Endodermal cell (in vitro differentiated cells): ENCODE measurements at regions not wholly inside any gene's neighbourhood (a gene's known extent, or its start where the extent isn't known, plus 50 kb on each side); places are given as distances from the start of the nearest gene placed in this dataset.

Source experiments
- DNase-seq: peaks from one replicate; pipeline ENCODE4 v3.0.0-alpha.2; 2017
- H3K27ac ChIP-seq: 2 replicates; pipeline ENCODE4 v1.5.1; 2013; ENCODE audit warnings: mild to moderate bottlenecking, low read depth, low read length, moderate library complexity
- H3K27me3 ChIP-seq: 2 replicates; pipeline ENCODE4 v1.6.1; 2013; ENCODE audit warnings: mild to moderate bottlenecking, low read length, moderate library complexity; ENCODE audit not compliant: insufficient read depth, control insufficient read depth, poor library complexity, severe bottlenecking
- H3K36me3 ChIP-seq: 2 replicates; pipeline ENCODE4 v1.7.0; 2013; ENCODE audit warnings: mild to moderate bottlenecking, low read length, moderate library complexity; ENCODE audit not compliant: control insufficient read depth, insufficient read depth
- H3K4me1 ChIP-seq: one replicate; pipeline ENCODE4 v1.7.0; 2013; ENCODE audit warnings: low read length; ENCODE audit not compliant: control insufficient read depth, insufficient read depth
- H3K4me3 ChIP-seq: 2 replicates; pipeline ENCODE4 v1.5.1; 2013; ENCODE audit warnings: mild to moderate bottlenecking, low read length, moderate library complexity
- H3K9ac ChIP-seq: 2 replicates; pipeline ENCODE4 v1.6.1; 2013; ENCODE audit warnings: mild to moderate bottlenecking, low read length, moderate library complexity; ENCODE audit not compliant: poor library complexity, severe bottlenecking; ENCODE audit errors: extremely low read depth
- H3K9me3 ChIP-seq: 2 replicates; pipeline ENCODE4 v1.6.1; 2013; ENCODE audit warnings: mild to moderate bottlenecking, low read length, moderate library complexity; ENCODE audit not compliant: control insufficient read depth
- H3K27ac Mint-ChIP-seq: 2 replicates; pipeline ENCODE4 v1.8.0; 2020; ENCODE audit warnings: mixed read lengths
- H3K27me3 Mint-ChIP-seq: 2 replicates; pipeline ENCODE4 v1.8.0; 2021; ENCODE audit warnings: mild to moderate bottlenecking, mixed read lengths; ENCODE audit not compliant: insufficient read depth
- H3K36me3 Mint-ChIP-seq: 2 replicates; pipeline ENCODE4 v1.8.0; 2020; ENCODE audit warnings: low read depth, mixed read lengths
- H3K4me1 Mint-ChIP-seq: 2 replicates; pipeline ENCODE4 v1.8.0; 2020; ENCODE audit warnings: mixed read lengths
- H3K4me3 Mint-ChIP-seq: 2 replicates; pipeline ENCODE4 v1.8.0; 2020; ENCODE audit warnings: mild to moderate bottlenecking, moderate library complexity, mixed read lengths
- H3K9me3 Mint-ChIP-seq: 2 replicates; pipeline ENCODE4 v1.8.0; 2020; ENCODE audit warnings: mild to moderate bottlenecking, mixed read lengths
- CTCF ChIP-seq: fragments of 200-600 bp; sonication (generic); conservative IDR thresholded peaks from 2 replicates; pipeline ENCODE4 v1.5.0; 2021; ENCODE audit warnings: antibody characterized with exemption, mild to moderate bottlenecking
- WGBS, 2 experiments: methylation state at CpG; one replicate each; pipeline versions ENCODE4 v1.1.5 to v1.1.7; 2013; ENCODE audit warnings: missing lambda C conversion rate in 2 of 2, mixed read lengths in 1 of 2; ENCODE audit not compliant: insufficient coverage in 1 of 2, insufficient read length in 1 of 2; 5-methylcytosine and 5-hydroxymethylcytosine counted together

GRCh38 chr11:112555491-112556364 is 295.1 kb upstream of the PLET1 start:
- no peak overlapping the region for H3K4me3 Mint-ChIP-seq
- no peaks in the 10 kb centered on the region for H3K9me3 ChIP-seq
- DNase-seq: peak; percentile 95
- TF ChIP-seq CTCF: peak; percentile 94
- H3K36me3 Mint-ChIP-seq: no peaks in the 10 kb centered on the region
- H3K27me3 Mint-ChIP-seq: no peaks in the 10 kb centered on the region
- H3K9me3 Mint-ChIP-seq: no peaks in the 10 kb centered on the region
- no peaks in the 10 kb centered on the region for H3K36me3 ChIP-seq
- H3K27me3 ChIP-seq: no peaks in the 10 kb centered on the region
- 69 to 73% methylated on average over 6 to 10 of the region's 10 CpGs for WGBS, 2 experiments
- H3K27ac ChIP-seq: no peak overlapping the region
- no peak overlapping the region for H3K9ac ChIP-seq
- no peaks in the 10 kb centered on the region for H3K4me1 ChIP-seq
- no peak overlapping the region for H3K27ac Mint-ChIP-seq
- H3K4me1 Mint-ChIP-seq: peaks cover 9% of the 10 kb centered on the region
- no peak overlapping the region for H3K4me3 ChIP-seq

- Mint-ChIP-seq H3K27me3 (peaks cover 3% of the 10 kb centered on the region), H3K27ac (no peak overlapping the region), H3K36me3 (no peaks in the 10 kb centered on the region), H3K4me3 (no peak overlapping the region), H3K9me3 (no peaks in the 10 kb centered on the region), H3K4me1 (peaks cover 9% of the 10 kb centered on the region)
- TF ChIP-seq CTCF: no peak
- H3K9ac ChIP-seq: no peak overlapping the region
- H3K9me3 ChIP-seq: no peaks in the 10 kb centered on the region
- no peaks in the 10 kb centered on the region for H3K36me3 ChIP-seq
- DNase-seq: no peak
- H3K4me1 ChIP-seq: no peaks in the 10 kb centered on the region
- whole genome bisulfite sequencing, 2 experiments: 79 to 83% methylated on average over 6 to 7 of the region's 7 CpGs
- no peaks in the 10 kb centered on the region for H3K27me3 ChIP-seq
- H3K4me3 ChIP-seq: no peak overlapping the region
- no peak overlapping the region for H3K27ac ChIP-seq
Observed at GRCh38 chr11:112558691-112559090, 298.0 kb upstream of the PLET1 start.

GRCh38 chr11:112563808-112564207 is 303.1 kb upstream of the PLET1 start:
- H3K27ac ChIP-seq: no peak overlapping the region
- no peaks in the 10 kb centered on the region for H3K36me3 ChIP-seq
- WGBS, 2 experiments: 87 to 92% methylated on average over 3 to 5 of the region's 5 CpGs
- Mint-ChIP-seq H3K4me1 (peaks cover 16% of the 10 kb centered on the region), H3K9me3 (no peaks in the 10 kb centered on the region), H3K36me3 (no peaks in the 10 kb centered on the region), H3K27ac (no peak overlapping the region), H3K27me3 (peaks cover 3% of the 10 kb centered on the region), H3K4me3 (no peak overlapping the region)
- no peaks in the 10 kb centered on the region for H3K27me3 ChIP-seq
- TF ChIP-seq CTCF: no peak
- peaks cover 3% of the 10 kb centered on the region for H3K4me1 ChIP-seq
- H3K9me3 ChIP-seq: no peaks in the 10 kb centered on the region
- H3K4me3 ChIP-seq: no peak overlapping the region
- no peak overlapping the region for H3K9ac ChIP-seq
- DNase-seq: no peak
